PC-9 (cell line): ENCODE measurements at regions not wholly inside any gene's neighbourhood (a gene's known extent, or its start where the extent isn't known, plus 50 kb on each side); places are given as distances from the start of the nearest gene placed in this dataset.

Experiments used
- CTCF ChIP-seq: fragments of 200-600 bp; sonication (generic); conservative IDR thresholded peaks from 2 replicates; pipeline ENCODE4 v1.6.1; 2017; ENCODE audit warnings: mixed run types, antibody characterized with exemption, mild to moderate bottlenecking, moderate library complexity
- EZH2 ChIP-seq: fragments of 200-600 bp; sonication (generic); IDR thresholded peaks from 2 replicates; pipeline ENCODE4 v1.8.0; 2017; ENCODE audit warnings: antibody characterized with exemption, low read depth

GRCh38 chr13:77988355-77988754 is 69.7 kb upstream of the EDNRB start:
- TF ChIP-seq EZH2 (no peak), CTCF (no peak)
